ENCODE measurements at regions not wholly inside any gene's neighbourhood (a gene's known extent, or its start where the extent isn't known, plus 50 kb on each side); places are given as distances from the start of the nearest gene placed in this dataset.

- Histone ChIP-seq H3K9me3 (ENCODE audit: control insufficient read depth in 1 of 2, low read length in 2 of 2) (no peaks in the 10 kb centered on the region), H3K4me3 (ENCODE audit: low read depth in 1 of 2, low read length in 2 of 2) (no peak overlapping the region), H3K9ac (ENCODE audit: low read depth in 1 of 2, low read length in 2 of 2) (no peak overlapping the region), H3K36me3 (ENCODE audit: control insufficient read depth in 1 of 2, insufficient read depth in 2 of 2, low read length in 2 of 2) (no peaks in the 10 kb centered on the region), H3K4me1 (ENCODE audit: control insufficient read depth in 1 of 2, insufficient read depth in 2 of 2, low read length in 2 of 2) (no peaks in the 10 kb centered on the region), H3K27me3 (ENCODE audit: control insufficient read depth in 1 of 2, insufficient read depth in 2 of 2, low read length in 2 of 2) (no peaks in the 10 kb centered on the region), H3K27ac (ENCODE audit: low read depth, low read length) (no peak overlapping the region)
Observed at GRCh38 chr16:48011878-48012658, 143.7 kb downstream of the ABCC12 start.

GRCh38 chr16:48011466-48011865 is 144.3 kb downstream of the ABCC12 start:
- H3K4me1 ChIP-seq (ENCODE audit: control insufficient read depth in 1 of 2, insufficient read depth in 2 of 2, low read length in 2 of 2): no peaks in the 10 kb centered on the region
- no peak overlapping the region for H3K4me3 ChIP-seq (ENCODE audit: low read depth in 1 of 2, low read length in 2 of 2)
- no peaks in the 10 kb centered on the region for H3K27me3 ChIP-seq (ENCODE audit: control insufficient read depth in 1 of 2, insufficient read depth in 2 of 2, low read length in 2 of 2)
- H3K9ac ChIP-seq (ENCODE audit: low read depth in 1 of 2, low read length in 2 of 2): no peak overlapping the region
- H3K27ac ChIP-seq (ENCODE audit: low read depth, low read length): no peak overlapping the region
- H3K9me3 ChIP-seq (ENCODE audit: control insufficient read depth in 1 of 2, low read length in 2 of 2): no peaks in the 10 kb centered on the region
- no peaks in the 10 kb centered on the region for H3K36me3 ChIP-seq (ENCODE audit: control insufficient read depth in 1 of 2, insufficient read depth in 2 of 2, low read length in 2 of 2)

- no peak overlapping the region for H3K27ac ChIP-seq (ENCODE audit: low read depth, low read length)
Observed at GRCh38 chr16:48008011-48008525, 147.7 kb downstream of the ABCC12 start.

GRCh38 chr16:48004141-48004695 is 151.6 kb downstream of the ABCC12 start:
- H3K36me3 ChIP-seq (ENCODE audit: control insufficient read depth in 1 of 2, insufficient read depth in 2 of 2, low read length in 2 of 2): no peaks in the 10 kb centered on the region
- H3K27ac ChIP-seq (ENCODE audit: low read depth, low read length): no peak overlapping the region
- H3K27me3 ChIP-seq (ENCODE audit: control insufficient read depth in 1 of 2, insufficient read depth in 2 of 2, low read length in 2 of 2): no peaks in the 10 kb centered on the region
- H3K9me3 ChIP-seq (ENCODE audit: control insufficient read depth in 1 of 2, low read length in 2 of 2): no peaks in the 10 kb centered on the region
- H3K4me1 ChIP-seq (ENCODE audit: control insufficient read depth in 1 of 2, insufficient read depth in 2 of 2, low read length in 2 of 2): no peaks in the 10 kb centered on the region
- no peak overlapping the region for H3K4me3 ChIP-seq (ENCODE audit: low read depth in 1 of 2, low read length in 2 of 2)
- H3K9ac ChIP-seq (ENCODE audit: low read depth in 1 of 2, low read length in 2 of 2): no peak overlapping the region

More at GRCh38 chr16:48008011-48008525, 147.7 kb downstream of the ABCC12 start:
- H3K36me3 ChIP-seq (ENCODE audit: control insufficient read depth in 1 of 2, insufficient read depth in 2 of 2, low read length in 2 of 2): no peaks in the 10 kb centered on the region
- no peak overlapping the region for H3K9ac ChIP-seq (ENCODE audit: low read depth in 1 of 2, low read length in 2 of 2)
- H3K27me3 ChIP-seq (ENCODE audit: control insufficient read depth in 1 of 2, insufficient read depth in 2 of 2, low read length in 2 of 2): no peaks in the 10 kb centered on the region
- no peaks in the 10 kb centered on the region for H3K9me3 ChIP-seq (ENCODE audit: control insufficient read depth in 1 of 2, low read length in 2 of 2)
- no peak overlapping the region for H3K4me3 ChIP-seq (ENCODE audit: low read depth in 1 of 2, low read length in 2 of 2)
- H3K4me1 ChIP-seq (ENCODE audit: control insufficient read depth in 1 of 2, insufficient read depth in 2 of 2, low read length in 2 of 2): no peaks in the 10 kb centered on the region

GRCh38 chr16:48003206-48003907 is 152.4 kb downstream of the ABCC12 start:
- no peaks in the 10 kb centered on the region for H3K9me3 ChIP-seq (ENCODE audit: control insufficient read depth in 1 of 2, low read length in 2 of 2)
- no peak overlapping the region for H3K9ac ChIP-seq (ENCODE audit: low read depth in 1 of 2, low read length in 2 of 2)
- H3K27me3 ChIP-seq (ENCODE audit: control insufficient read depth in 1 of 2, insufficient read depth in 2 of 2, low read length in 2 of 2): no peaks in the 10 kb centered on the region
- H3K4me3 ChIP-seq (ENCODE audit: low read depth in 1 of 2, low read length in 2 of 2): no peak overlapping the region
- no peak overlapping the region for H3K27ac ChIP-seq (ENCODE audit: low read depth, low read length)
- no peaks in the 10 kb centered on the region for H3K36me3 ChIP-seq (ENCODE audit: control insufficient read depth in 1 of 2, insufficient read depth in 2 of 2, low read length in 2 of 2)
- H3K4me1 ChIP-seq (ENCODE audit: control insufficient read depth in 1 of 2, insufficient read depth in 2 of 2, low read length in 2 of 2): no peaks in the 10 kb centered on the region

- no peaks in the 10 kb centered on the region for H3K27me3 ChIP-seq (ENCODE audit: control insufficient read depth in 1 of 2, insufficient read depth in 2 of 2, low read length in 2 of 2)
- H3K4me1 ChIP-seq (ENCODE audit: control insufficient read depth in 1 of 2, insufficient read depth in 2 of 2, low read length in 2 of 2): no peaks in the 10 kb centered on the region
- no peak overlapping the region for H3K9ac ChIP-seq (ENCODE audit: low read depth in 1 of 2, low read length in 2 of 2)
- no peak overlapping the region for H3K27ac ChIP-seq (ENCODE audit: low read depth, low read length)
- no peaks in the 10 kb centered on the region for H3K36me3 ChIP-seq (ENCODE audit: control insufficient read depth in 1 of 2, insufficient read depth in 2 of 2, low read length in 2 of 2)
- no peaks in the 10 kb centered on the region for H3K9me3 ChIP-seq (ENCODE audit: control insufficient read depth in 1 of 2, low read length in 2 of 2)
- H3K4me3 ChIP-seq (ENCODE audit: low read depth in 1 of 2, low read length in 2 of 2): no peak overlapping the region
Observed at GRCh38 chr16:48001324-48001895, 154.4 kb downstream of the ABCC12 start.

GRCh38 chr16:48000622-48001021 is 155.2 kb downstream of the ABCC12 start:
- Histone ChIP-seq H3K27me3 (ENCODE audit: control insufficient read depth in 1 of 2, insufficient read depth in 2 of 2, low read length in 2 of 2) (no peaks in the 10 kb centered on the region), H3K9me3 (ENCODE audit: control insufficient read depth in 1 of 2, low read length in 2 of 2) (no peaks in the 10 kb centered on the region), H3K4me3 (ENCODE audit: low read depth in 1 of 2, low read length in 2 of 2) (no peak overlapping the region), H3K9ac (ENCODE audit: low read depth in 1 of 2, low read length in 2 of 2) (no peak overlapping the region), H3K4me1 (ENCODE audit: control insufficient read depth in 1 of 2, insufficient read depth in 2 of 2, low read length in 2 of 2) (no peaks in the 10 kb centered on the region), H3K27ac (ENCODE audit: low read depth, low read length) (no peak overlapping the region), H3K36me3 (ENCODE audit: control insufficient read depth in 1 of 2, insufficient read depth in 2 of 2, low read length in 2 of 2) (no peaks in the 10 kb centered on the region)

- no peak overlapping the region for H3K9ac ChIP-seq (ENCODE audit: low read depth in 1 of 2, low read length in 2 of 2)
- no peaks in the 10 kb centered on the region for H3K9me3 ChIP-seq (ENCODE audit: control insufficient read depth in 1 of 2, low read length in 2 of 2)
- H3K4me3 ChIP-seq (ENCODE audit: low read depth in 1 of 2, low read length in 2 of 2): no peak overlapping the region
- H3K4me1 ChIP-seq (ENCODE audit: control insufficient read depth in 1 of 2, insufficient read depth in 2 of 2, low read length in 2 of 2): no peaks in the 10 kb centered on the region
- H3K27ac ChIP-seq (ENCODE audit: low read depth, low read length): no peak overlapping the region
- no peaks in the 10 kb centered on the region for H3K27me3 ChIP-seq (ENCODE audit: control insufficient read depth in 1 of 2, insufficient read depth in 2 of 2, low read length in 2 of 2)
- no peaks in the 10 kb centered on the region for H3K36me3 ChIP-seq (ENCODE audit: control insufficient read depth in 1 of 2, insufficient read depth in 2 of 2, low read length in 2 of 2)
Observed at GRCh38 chr16:47999595-47999994, 156.2 kb downstream of the ABCC12 start.

- H3K9me3 ChIP-seq (ENCODE audit: control insufficient read depth in 1 of 2, low read length in 2 of 2): no peaks in the 10 kb centered on the region
- H3K9ac ChIP-seq (ENCODE audit: low read depth in 1 of 2, low read length in 2 of 2): no peak overlapping the region
- no peaks in the 10 kb centered on the region for H3K27me3 ChIP-seq (ENCODE audit: control insufficient read depth in 1 of 2, insufficient read depth in 2 of 2, low read length in 2 of 2)
- no peaks in the 10 kb centered on the region for H3K36me3 ChIP-seq (ENCODE audit: control insufficient read depth in 1 of 2, insufficient read depth in 2 of 2, low read length in 2 of 2)
- H3K4me3 ChIP-seq (ENCODE audit: low read depth in 1 of 2, low read length in 2 of 2): no peak overlapping the region
- no peaks in the 10 kb centered on the region for H3K4me1 ChIP-seq (ENCODE audit: control insufficient read depth in 1 of 2, insufficient read depth in 2 of 2, low read length in 2 of 2)
- H3K27ac ChIP-seq (ENCODE audit: low read depth, low read length): no peak overlapping the region
Observed at GRCh38 chr16:47995354-47995753, 160.4 kb downstream of the ABCC12 start.

- Histone ChIP-seq H3K9ac (ENCODE audit: low read depth in 1 of 2, low read length in 2 of 2) (no peak overlapping the region), H3K36me3 (ENCODE audit: control insufficient read depth in 1 of 2, insufficient read depth in 2 of 2, low read length in 2 of 2) (no peaks in the 10 kb centered on the region), H3K27ac (ENCODE audit: low read depth, low read length) (no peak overlapping the region), H3K4me1 (ENCODE audit: control insufficient read depth in 1 of 2, insufficient read depth in 2 of 2, low read length in 2 of 2) (no peaks in the 10 kb centered on the region), H3K4me3 (ENCODE audit: low read depth in 1 of 2, low read length in 2 of 2) (no peak overlapping the region), H3K9me3 (ENCODE audit: control insufficient read depth in 1 of 2, low read length in 2 of 2) (no peaks in the 10 kb centered on the region), H3K27me3 (ENCODE audit: control insufficient read depth in 1 of 2, insufficient read depth in 2 of 2, low read length in 2 of 2) (no peaks in the 10 kb centered on the region)
Observed at GRCh38 chr16:47991491-47991890, 164.3 kb downstream of the ABCC12 start.

Measured in duodenal mucosa (tissue), 2 donors.